ENCODE measurements at regions not wholly inside any gene's neighbourhood (a gene's known extent, or its start where the extent isn't known, plus 50 kb on each side); places are given as distances from the start of the nearest gene placed in this dataset.
"Not testable (repeated sequence)": the region's sequence is repeated elsewhere in the genome, so short reads cannot be mapped to it uniquely, and the experiment has no call there.

DNA sequence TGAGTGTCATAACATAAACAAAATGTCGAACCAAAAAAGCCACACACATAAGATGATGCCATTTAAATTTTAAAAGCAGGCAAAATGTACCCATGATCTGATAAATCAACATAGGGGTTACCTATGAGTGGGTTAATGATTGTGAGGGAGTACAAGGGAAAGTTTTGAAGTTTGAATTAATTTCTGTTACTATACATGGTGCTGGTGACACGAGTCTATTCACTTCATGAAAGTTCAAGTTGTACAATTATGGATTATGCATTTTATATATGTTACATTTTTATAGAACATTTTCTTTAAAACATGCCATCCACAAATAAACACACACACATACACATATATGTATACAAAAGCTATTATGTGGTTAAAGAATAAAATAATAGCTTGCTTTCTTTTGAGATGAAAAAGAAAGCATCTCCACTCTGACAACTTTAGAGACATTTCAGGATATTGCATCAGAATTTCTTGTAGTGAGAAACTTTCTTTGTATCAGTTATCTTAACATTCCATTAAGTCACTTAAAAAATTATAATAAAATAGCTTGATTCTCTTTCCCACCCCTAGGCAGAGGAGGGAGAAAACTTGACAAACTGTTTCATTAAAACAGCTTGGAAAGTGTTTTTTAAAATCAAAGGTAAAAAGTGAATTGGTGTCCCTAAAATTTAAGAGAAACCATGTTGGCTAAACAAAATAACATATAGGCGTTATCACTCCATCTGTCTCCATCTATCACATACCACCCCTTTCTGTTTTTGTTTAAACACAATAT, 891.8 kb upstream of the NDST4 start:
- DNase-seq: no peak

DNA sequence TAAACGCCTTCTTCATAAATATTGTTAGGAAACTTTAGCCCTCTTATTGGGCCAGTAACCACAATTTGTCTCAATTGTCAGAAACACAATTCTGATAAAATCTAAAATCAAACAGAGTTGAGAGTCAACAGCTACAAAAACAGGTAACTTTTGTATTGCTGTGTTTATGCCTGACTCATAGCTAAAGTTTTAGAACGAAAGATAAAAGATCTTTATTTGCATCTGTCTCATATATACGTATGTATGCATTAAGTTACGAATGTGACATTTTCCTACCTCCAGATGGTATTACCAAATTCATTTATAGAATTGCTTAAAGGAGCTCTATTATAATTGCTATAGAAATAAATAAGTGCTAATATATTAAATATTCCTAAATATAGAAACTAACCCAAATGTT, 887.9 kb upstream of the NDST4 start:
- DNase-seq: no peak

DNA sequence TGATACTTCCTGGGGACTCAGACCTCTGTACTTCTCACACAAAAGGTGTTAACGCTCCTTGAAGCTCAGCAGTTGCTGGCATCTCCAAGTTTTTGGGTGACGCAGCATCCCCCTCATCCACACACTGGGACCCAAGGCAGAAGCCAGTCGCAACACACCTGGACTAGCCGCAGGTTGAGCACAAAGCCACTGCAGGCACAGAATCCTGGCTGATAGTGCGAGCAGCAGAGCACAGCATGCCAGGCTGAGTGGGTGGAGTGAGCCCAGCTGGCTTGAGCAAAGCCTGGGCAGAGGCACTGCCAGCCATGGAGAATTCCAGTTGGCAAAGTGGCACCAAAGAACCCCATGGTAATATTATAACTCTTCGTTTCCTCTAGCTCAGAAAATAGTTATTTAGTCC, 873.2 kb upstream of the NDST4 start:
- DNase-seq: no peak

- not testable (repeated sequence) for DNase-seq
Measured at GRCh38 chr4:115975421-115976001, 862.1 kb upstream of the NDST4 start.

- DNase-seq: no peak
Measured at GRCh38 chr4:115973768-115974167, 860.3 kb upstream of the NDST4 start.

DNA sequence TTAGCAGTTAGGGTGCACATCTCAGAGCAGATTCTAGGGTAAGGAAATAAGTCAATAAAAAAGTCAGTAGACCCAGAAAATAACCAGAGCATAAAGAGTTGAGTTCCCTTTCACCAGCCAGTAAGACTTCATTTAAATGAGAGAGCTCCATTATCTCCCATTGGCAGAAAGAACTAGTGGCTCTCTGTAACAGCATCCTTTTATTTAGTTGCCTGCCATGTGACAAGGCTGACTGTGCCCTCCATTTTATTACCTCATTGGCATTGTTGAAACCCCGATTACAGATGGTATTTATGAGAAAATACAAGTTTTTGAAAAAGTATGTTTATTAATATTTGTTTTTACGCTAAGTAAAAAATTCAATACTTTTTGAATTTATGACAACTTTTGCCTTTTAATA, 859.5 kb upstream of the NDST4 start:
- DNase-seq: no peak

DNA sequence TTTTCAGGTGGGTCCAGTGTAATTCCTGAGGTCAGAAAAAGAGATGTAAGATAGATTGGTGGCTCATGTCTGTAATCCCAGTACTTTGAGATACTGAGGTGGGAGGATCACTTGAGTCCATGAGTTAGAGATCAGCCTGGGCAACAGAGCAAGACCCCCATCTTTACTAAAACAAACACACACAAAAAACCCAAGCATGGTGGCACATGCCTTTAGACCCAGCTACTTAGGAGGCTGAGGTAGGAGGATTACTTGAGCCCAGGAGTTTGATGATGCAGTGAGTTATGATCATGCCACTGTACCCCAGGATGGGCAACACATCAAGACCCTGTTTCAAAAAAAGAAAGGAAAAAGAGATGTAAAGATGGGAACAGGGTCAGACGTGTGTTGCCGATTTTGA, 857.4 kb upstream of the NDST4 start:
- no peak for DNase-seq

DNA sequence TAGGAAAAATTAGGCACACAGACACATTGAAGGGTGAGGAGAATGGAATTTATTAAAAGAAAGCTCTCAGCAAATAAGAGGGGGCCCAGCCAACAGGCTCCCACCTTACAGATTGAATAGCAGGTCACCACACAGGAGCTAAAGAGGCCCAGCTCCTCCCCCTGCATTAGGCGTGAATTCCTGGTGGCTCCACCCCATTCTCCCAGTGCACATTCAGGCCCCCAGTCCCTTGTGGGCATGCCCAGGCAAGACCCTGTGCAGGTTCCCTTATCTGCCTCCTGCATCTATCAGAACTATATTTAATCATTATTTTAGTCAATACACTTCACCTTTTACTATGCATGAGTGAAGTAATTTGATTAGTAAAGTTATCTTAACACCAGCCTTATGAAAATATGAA, 856.3 kb upstream of the NDST4 start:
- no peak for DNase-seq

DNA sequence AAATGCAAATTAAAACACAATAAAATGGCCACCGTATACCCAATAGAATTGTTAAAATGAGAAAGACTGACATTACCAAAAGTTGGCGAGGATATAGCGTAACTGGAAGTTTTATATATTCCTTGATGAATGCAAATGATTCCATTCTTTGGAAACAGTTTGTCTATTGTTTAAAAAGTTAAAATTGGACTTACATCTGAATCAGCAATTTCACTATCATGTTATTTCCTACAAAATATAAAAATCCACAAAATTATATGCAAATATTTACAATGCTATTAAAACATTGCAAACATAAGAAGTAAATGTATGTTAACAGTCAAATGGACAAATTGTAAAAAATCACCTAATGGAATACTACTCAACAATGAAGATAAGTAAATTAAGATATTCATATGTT, 852.2 kb upstream of the NDST4 start:
- DNase-seq: no peak

DNA sequence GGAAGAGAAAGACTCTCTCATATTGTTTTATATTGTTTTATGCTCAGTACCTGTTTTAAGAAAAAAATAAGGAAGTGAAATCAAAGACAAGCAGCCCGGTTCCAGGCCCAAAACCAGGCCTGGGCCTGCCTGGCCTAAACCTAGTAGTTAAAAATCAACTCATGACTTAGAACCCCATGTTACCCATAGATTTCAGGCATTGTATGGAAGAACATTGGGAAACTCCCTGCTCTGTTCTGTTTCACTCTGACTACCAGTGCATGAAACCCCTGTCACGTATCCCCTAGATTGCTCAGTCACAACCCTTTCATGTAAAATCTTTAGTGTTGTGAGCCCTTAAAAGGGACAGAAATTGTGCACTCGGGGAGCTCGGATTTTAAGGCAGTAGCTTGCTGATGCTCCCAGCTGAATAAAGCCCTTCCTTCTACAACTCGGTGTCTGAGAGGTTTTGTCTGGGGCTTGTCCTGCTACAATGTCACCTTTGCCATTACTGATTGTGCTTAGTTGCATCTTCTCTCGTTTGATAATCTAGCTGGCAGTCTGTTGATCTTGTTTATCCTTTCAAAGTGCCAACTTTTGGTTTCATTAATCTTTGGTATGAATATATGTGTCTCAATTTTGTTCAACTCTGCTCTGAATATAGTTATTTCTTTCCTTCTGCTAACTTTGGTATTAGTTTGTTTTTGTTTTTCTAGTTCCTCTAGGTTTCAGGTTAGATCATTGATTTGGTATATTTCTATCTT, 842.8 kb upstream of the NDST4 start:
- not testable (repeated sequence) for DNase-seq

- DNase-seq: no peak
Measured at GRCh38 chr4:115950806-115951205, 837.4 kb upstream of the NDST4 start.

DNA sequence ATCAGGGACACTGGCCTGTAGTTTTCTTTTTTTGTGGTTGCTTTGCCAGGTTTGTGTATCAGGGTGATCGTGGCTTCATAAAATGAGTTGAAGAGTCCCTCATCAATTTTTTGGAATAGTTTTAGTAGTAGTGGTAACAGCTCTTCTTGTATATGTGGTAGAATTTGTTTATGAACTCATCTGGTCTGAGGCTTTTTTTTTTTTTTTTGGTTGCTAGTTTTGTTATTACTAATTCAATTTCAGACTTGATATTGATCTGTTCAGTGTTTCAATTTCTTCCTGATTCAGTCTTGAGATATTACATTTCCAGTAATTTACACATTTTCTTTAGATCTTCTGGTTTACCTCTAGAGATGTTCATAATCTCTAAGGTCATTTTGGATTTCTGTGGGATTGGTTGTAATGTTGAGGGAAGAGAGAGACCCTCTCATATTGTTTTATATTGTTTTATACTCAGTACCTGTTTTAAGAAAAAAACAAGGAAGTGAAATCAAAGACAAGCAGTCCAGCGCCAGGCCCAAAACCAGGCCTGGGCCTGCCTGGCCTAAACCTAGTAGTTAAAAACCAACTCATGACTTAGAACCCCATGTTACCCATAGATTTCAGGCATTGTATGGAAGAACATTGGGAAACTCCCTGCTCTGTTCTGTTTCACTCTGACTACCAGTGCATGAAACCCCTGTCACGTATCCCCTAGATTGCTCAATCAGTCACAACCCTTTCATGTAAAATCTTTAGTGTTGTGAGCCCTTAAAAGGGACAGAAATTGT, 836.7 kb upstream of the NDST4 start:
- DNase-seq: not testable (repeated sequence)

DNA sequence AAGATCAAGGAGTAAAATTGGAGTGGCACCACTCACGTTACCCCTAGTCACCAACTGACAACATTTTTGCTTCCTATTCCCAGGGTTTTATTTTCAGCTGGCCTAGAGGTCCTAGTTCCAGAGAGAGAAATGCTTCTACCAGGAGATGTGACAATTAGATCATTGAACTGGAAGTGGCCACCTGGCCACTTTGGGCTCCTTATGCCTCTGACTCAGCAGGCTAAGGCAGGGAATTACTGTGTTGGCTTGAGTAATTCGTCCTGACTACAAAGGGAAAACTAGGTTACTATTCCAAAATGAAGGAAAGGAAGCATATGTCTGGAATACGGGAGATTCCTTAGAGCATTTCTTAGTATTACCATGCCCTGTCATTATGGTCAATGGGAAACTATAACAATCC, 831.6 kb upstream of the NDST4 start:
- DNase-seq: no peak

DNA sequence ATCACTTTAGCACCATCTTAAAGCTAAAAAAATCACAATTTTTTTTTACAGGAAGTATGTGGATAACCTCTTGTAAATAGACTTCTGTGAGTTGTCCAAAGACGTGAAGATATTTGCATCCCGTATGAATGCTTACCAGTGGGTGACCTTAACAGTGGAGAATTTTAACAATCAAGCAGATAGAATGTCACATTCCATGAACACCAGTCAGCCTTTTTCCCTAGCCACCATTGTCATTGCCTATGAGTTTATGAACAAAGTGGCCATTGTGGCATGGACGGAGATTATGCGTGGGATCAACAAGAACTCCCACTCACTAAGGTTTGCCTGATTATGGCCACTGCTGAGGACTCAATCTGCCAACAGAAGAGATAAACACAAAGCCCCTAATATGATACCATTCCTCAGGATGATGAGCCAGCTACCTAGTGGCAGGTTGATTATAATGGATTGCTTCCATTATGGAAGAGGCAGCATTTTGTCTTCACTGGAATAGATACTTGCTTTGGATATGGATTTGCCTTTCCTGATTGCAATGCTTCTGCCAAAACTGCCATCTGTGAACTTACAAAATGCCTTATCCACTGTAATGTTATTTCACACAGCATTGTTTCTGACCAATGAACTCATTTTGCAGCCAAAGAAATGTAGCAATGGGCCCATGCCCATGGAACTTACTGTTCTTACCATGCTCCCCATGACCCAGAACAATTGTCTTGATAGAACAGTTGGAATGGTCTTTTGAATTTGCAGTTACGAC, 830.9 kb upstream of the NDST4 start:
- no peak for DNase-seq

GRCh38 chr4:115938764-115939443, 825.5 kb upstream of the NDST4 start:
- no peak for DNase-seq

GRCh38 chr4:115929373-115929772, 816.0 kb upstream of the NDST4 start:
- DNase-seq: no peak

DNA sequence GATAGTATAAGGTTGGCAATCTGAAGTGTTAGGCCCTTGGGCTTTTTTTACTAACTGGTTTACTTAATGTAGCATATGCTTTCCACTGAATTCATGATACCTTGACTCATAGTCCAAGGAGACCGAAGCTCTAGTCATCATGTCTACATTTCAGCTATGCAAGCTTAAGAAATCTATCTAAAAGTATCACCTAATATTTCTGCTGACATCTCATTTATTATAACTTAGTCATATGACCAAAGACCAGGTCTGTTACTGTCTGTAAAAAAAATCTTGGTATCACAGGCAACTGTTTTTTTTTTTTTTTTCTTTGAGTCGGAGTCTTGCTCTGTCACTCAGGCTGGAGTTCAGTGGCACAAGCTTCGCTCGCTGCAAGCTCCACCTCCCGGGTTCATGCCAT, 814.0 kb upstream of the NDST4 start:
- no peak for DNase-seq

GRCh38 chr4:115923152-115923551, 809.7 kb upstream of the NDST4 start:
- no peak for DNase-seq

DNA sequence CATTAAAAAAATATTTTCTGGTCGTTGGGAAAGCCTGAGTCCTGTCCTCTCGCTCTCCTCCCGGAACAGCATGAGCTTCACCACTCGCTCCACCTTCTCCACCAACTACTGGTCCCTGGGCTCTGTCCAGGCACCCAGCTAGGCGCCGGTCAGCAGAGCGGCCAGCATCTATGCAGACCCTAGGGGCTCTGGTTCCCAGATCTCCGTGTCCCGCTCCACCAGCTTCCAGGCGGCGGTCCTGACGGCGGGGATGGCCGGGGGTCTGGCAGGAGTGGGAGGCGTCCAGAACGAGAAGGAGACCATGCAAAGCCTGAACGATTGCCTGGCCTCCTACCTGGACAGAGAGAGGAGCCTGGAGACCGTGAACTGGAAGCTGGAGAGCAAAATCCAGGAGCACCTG, 807.2 kb upstream of the NDST4 start:
- no peak for DNase-seq

- DNase-seq: no peak
Measured at GRCh38 chr4:115918149-115918548, 804.7 kb upstream of the NDST4 start.

DNA sequence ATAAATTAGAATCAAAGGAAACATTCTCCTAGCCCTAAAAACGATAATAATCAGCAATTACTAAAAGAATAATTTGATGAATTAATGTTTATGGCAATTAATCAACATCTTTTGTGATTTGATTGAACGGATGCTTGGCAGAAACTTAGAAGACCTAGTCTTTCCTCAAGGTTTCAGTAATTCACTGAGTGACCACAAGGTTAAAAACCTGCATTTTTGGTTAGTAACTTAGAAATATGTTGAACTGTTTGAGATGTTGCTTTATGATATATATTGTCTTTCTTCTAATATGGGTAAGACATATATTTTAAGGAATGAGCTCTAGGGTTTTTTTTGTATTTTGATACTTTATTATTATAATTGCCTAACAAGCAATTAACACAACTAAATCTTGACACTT, 793.0 kb upstream of the NDST4 start:
- no peak for DNase-seq

DNA sequence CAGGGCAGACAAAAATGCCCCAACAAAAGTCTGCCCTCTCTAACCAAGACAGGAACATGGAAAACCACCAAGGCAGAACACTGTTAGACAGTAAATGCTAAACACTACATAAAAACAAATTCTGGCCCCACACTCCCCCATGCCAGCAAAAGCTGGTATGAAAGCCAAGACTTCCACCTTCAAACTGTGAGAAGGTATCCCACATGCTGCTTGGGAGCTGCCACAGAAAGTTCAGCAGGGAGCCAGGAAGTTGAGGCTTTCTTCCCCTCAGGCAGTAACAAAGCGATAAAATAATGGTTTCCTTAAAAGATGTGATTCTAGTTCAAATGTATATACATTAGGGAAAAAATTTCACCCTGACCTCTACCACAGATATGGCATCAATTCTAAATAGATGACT, 770.4 kb upstream of the NDST4 start:
- no peak for DNase-seq
